GM18868 (cell line): ENCODE measurements at regions not wholly inside any gene's neighbourhood (a gene's known extent, or its start where the extent isn't known, plus 50 kb on each side); places are given as distances from the start of the nearest gene placed in this dataset.
"Not testable (repeated sequence)": the region's sequence is repeated elsewhere in the genome, so short reads cannot be mapped to it uniquely, and the experiment has no call there.

Experiments used
- ATAC-seq: cut with Tn5 transposase; IDR thresholded peaks from one replicate; pipeline ENCODE4 v1.9.1; 2021; ENCODE audit warnings: mild to moderate bottlenecking, moderate library complexity; ENCODE audit not compliant: unreplicated experiment

GRCh38 chr3:69491975-69492374 lies 106.1 kb upstream of the FRMD4B start:
- ATAC-seq, result no peak

- ATAC-seq, result no peak
Measured at GRCh38 chr3:69490971-69491370, 105.1 kb upstream of the FRMD4B start.

DNA sequence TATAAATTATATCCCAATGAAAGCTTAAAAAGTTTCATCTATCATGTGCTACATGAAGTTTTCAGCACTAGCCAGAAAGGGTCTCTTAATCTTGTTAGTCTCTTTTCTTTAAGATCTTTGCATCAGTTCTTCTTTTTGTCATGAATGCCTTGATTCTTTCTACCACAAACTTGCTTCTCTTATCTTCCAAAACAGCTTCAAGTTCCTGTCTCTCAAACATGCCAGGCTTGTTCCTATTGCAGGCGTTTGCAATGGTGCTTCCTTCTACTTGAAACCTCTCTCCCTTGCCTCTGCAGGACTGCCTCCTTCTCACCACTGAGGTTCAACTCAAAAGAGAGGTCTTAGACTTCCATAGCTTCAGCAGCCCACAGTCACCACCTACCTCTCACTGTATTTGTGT lies 104.3 kb upstream of the FRMD4B start:
- ATAC-seq, result no peak

DNA sequence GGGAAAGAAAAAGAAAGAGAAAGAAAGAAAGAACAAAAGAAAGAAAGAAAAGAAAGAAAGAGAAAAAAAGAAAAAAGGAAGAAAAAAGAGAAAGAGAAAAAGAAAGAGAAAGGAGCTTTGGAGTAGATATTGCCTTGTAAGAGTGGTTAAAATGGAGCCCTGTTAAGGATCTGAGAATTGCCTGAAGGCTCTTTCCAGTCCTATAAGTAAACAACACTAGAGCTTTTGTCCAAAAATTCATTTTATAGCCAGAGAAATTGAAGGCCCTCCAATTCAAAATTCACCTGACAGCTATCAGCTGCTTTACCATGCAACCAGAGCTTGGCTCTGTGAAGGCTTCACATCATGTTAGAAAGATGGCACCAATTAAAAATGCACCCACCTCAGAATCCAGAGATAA lies 102.1 kb upstream of the FRMD4B start:
- no peak for ATAC-seq

DNA sequence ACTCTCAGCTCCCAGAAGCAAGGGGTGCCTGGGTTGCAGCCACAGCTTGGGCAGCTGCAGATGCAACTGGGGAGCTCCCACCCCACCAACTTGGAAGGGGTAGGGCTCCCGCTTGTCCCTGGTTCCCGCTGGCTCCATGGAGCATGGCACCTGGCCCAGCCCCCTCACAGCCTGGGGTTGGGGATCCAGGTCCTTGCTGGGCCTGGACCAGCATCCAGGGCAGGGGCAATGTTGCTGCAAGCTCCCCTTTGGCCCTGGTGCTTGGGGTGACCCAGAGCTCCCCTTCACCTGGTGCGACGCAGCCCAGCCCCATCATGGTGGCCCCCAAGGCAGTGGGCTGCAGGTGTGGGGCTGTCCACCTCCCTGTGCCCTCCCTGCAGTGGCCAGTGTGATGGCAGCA lies 99.6 kb upstream of the FRMD4B start:
- ATAC-seq, result no peak

DNA sequence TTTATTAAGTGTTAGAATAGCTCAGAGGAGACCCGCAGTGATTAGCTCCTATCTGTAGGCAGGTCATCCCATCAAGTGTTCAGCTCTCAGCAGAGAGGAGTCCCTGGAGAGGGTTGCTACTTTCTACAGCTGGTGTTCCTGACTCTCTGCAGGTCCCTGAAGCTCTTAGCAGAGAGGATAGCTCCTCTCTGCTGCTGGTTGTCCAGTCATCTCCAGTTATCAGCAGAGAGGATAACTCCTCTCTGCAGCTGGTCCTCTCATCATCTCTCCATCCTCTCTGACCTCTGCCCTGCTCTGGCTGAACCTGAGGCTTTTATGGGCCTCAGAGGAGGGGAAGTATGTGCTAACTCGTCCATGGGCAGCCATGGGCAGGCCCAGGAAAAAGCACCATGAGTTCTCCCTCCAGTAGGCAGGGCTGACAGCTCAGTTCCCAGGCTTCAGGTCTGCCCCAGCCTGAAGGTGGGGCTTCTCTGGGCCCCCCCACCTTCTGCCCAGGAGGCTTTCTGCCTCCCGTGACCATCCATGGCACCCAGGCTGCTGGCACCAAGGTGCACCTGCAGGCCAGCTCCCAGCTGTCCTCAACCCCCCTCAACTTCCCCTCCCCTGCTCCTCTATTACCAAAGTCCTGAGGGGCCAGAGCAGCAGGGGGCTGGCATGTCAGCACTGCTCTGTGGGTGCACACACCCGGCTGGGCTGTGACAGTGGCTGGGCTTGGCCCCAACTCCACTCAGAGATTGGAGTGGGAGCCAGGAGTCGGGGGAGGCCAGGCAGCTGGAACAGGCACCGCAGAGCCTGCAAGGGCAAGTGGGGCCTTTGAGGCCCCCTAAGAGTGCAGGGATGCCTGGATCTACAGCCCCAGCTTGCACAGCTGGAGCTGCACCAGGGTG lies 98.9 kb upstream of the FRMD4B start:
- ATAC-seq, result no peak

DNA sequence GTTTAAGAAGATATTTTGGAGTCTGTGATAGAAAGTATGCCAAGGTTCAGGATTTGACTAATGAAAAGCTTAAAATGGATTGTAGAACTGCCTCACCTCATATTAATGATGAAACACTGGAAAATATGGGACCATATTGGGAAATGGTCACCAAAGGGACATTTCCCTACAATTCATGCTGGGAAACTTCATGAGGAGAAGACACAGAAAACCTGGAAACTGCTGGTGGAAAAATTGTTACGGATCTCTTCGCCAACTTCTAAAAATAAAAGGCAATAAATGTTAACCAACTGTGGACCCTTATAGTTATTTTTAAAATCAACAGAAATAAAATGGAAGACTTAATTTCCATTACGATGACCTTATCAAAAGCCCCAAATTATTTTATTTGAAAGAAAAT lies 97.6 kb upstream of the FRMD4B start:
- ATAC-seq, result no peak

- not testable (repeated sequence) for ATAC-seq
Measured at GRCh38 chr3:69480986-69481385, 95.1 kb upstream of the FRMD4B start.

DNA sequence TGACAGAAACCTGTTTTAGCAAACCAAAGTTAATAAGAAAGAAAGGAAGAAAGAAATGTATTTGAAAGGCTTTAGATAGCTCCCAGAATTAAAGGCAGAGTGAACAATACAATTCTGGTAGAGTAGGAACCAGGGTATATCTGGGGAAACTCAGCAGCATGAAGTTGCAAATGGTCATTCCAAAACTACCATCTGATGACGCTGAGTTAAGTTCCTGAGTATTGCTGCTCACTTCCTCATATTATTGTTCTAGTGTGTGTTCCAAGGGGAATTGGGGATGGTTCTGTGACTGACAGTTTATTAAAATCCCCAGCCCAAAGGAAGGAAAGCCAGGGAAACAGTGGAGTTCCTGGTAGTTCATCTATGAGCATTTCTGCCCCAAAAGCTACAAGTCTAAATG lies 88.3 kb upstream of the FRMD4B start:
- no peak for ATAC-seq

GRCh38 chr3:69472093-69472492 lies 86.2 kb upstream of the FRMD4B start:
- no peak for ATAC-seq

DNA sequence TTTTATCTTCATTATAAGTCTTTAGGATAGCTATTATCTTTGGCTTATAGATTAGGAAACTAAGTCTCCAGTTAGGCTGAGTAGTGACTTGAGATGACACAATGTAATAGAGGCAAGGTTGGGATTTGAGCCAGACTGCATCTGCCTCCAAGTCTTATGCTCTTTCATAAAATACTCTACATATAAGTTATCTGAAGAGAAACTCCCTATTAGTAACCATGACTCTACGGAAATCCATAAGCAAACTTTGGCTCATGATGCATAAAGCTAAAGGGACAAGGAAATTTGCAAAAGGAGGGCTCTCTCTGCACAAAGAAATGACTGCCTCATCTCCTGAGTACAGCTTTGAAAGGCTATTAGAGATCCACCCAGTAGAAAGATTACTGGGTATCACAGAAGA lies 77.6 kb upstream of the FRMD4B start:
- no peak for ATAC-seq

GRCh38 chr3:69462826-69463100 lies 76.9 kb upstream of the FRMD4B start:
- no peak for ATAC-seq

DNA sequence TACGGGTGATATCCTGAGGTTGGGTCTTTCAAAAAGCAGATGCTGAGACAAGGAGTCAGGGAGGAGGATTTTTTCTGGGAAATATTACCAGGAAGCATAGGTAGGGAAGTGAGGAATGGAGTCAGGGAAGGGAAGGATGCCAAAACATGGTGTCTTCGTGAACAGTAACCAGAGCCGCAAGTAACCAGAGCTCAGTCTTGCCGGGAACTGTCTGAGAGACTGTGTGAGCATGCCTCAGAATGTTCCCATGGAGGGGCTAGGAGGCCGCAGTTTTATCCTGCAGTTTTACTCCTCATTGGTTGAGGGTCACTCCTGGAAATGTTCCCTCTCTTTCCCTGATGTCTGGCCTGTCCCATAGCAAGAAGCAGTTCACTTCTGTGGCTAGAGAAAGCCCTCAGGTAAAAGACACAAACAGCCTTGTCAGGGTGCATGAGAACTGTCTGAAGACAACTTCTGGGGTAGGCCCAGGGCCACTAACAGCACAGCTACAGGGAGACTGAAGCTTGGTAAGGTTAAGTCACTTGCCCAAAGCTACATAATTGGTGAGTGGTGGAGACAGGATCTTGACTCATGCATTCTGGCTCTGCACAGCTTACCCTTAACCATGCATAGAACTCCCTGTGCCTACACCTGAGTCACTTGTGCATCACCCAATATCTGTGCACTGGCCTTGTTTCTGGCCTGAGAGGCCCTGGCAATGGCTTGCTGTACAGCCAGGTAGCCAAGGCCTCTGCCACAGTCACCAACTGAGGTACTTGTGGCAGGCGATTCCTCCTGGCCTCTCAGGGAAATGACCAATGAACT lies 76.3 kb upstream of the FRMD4B start:
- ATAC-seq, result no peak

- no peak for ATAC-seq
Measured at GRCh38 chr3:69460034-69460433, 74.1 kb upstream of the FRMD4B start.

DNA sequence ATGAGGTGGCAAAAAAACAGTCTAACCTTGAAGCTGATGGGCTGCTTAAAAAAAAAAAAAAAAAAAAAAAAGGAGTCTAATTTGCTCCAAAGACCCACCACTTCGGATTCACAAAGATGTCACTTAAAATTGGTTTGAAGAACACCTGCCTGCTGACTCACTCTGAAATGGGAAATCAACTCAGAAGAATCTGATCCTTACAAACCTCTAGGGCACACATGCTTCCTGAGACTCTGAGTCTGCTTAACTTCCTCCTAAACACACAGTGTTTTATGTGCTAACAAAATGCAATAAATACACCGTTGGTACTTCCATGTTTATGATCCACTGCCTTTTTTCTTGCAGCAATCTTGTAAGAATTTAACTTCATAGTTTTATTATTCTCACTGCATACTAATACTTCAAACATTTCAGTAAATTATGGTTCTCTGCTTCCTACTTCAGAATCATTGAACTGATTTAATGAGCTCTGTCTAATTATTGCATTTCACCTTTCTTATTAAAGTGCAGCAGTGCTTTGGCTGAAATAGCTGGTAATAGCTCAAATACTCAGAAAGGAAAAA lies 73.0 kb upstream of the FRMD4B start:
- no peak for ATAC-seq

DNA sequence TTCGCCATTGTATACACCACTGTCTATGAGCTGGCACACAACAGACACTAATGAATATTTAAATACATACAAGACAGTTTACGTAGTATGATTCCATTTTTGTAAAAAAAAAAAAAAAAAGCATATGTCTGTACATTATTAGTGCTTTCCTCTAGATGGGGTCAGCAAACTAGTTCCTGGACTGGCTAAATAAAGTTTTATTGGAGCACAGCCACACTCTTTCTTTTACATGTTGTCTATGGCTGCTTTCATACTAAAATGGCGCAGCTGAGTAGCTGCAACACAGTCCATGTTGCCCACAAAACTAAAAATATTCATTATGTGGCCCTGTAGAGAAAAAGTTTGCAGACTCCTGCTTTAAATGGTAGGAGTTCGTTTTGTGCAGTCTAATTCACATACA lies 70.7 kb upstream of the FRMD4B start:
- ATAC-seq, result no peak

- no peak for ATAC-seq
Measured at GRCh38 chr3:69454204-69454787, 68.4 kb upstream of the FRMD4B start.

DNA sequence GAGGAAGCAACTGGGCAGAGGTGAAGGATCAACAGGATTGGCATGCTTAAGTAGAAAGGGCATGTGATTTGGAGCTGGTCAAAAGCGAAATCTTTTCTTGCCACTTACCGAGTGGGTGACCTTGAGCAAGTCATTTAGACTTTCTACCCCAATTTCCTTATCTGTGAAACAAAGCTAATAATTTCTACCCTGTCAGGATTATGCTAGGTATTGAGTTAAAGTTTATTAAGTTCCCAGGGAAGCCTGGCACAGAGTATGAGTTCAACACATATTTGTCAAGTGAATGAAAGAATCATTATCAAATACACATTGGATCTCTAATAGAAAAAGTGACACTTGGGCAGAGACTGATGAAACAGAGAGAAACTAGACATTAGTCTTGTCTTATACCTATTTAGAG lies 66.4 kb upstream of the FRMD4B start:
- ATAC-seq, result no peak

- ATAC-seq, result no peak
Measured at GRCh38 chr3:69451594-69451993, 65.7 kb upstream of the FRMD4B start.

- ATAC-seq, result no peak
Measured at GRCh38 chr3:69448877-69449276, 63.0 kb upstream of the FRMD4B start.

GRCh38 chr3:69446402-69447072 lies 60.6 kb upstream of the FRMD4B start:
- no peak for ATAC-seq
